PC-9 (cell line): ENCODE measurements at regions not wholly inside any gene's neighbourhood (a gene's known extent, or its start where the extent isn't known, plus 50 kb on each side); places are given as distances from the start of the nearest gene placed in this dataset.

ENCODE experiments used
- EZH2 ChIP-seq: fragments of 200-600 bp; sonication (generic); IDR thresholded peaks from 2 replicates; pipeline ENCODE4 v1.8.0; 2017; ENCODE audit warnings: antibody characterized with exemption, low read depth
- TF ChIP-seq, protein P1 (sequence below): fragments of 200-600 bp; sonication (generic); conservative IDR thresholded peaks from 2 replicates; pipeline ENCODE4 v1.6.1; 2017; ENCODE audit warnings: mixed run types, antibody characterized with exemption, mild to moderate bottlenecking, moderate library complexity

DNA sequence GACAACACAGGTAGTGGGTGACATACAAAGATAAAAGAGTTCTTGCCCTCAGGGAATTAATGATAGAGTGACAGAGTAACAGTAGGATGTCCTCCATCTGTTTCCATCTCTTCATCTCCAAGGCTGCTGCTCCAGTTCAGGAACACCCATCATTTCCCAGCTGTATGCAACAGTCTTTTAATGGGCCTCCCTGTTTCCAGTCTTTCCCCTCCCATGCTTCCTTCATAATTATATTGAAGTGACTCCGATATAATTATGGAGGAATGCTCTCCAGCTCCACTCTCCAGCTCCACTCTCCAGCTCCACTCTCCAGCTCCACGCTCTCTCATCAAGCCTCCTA lies 65.3 kb upstream of the MSN start:
- TF ChIP-seq, protein P1, sequence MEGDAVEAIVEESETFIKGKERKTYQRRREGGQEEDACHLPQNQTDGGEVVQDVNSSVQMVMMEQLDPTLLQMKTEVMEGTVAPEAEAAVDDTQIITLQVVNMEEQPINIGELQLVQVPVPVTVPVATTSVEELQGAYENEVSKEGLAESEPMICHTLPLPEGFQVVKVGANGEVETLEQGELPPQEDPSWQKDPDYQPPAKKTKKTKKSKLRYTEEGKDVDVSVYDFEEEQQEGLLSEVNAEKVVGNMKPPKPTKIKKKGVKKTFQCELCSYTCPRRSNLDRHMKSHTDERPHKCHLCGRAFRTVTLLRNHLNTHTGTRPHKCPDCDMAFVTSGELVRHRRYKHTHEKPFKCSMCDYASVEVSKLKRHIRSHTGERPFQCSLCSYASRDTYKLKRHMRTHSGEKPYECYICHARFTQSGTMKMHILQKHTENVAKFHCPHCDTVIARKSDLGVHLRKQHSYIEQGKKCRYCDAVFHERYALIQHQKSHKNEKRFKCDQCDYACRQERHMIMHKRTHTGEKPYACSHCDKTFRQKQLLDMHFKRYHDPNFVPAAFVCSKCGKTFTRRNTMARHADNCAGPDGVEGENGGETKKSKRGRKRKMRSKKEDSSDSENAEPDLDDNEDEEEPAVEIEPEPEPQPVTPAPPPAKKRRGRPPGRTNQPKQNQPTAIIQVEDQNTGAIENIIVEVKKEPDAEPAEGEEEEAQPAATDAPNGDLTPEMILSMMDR = no peak
- TF ChIP-seq EZH2 = no peak
